ENCODE measurements at regions not wholly inside any gene's neighbourhood (a gene's known extent, or its start where the extent isn't known, plus 50 kb on each side); places are given as distances from the start of the nearest gene placed in this dataset.

- TF ChIP-seq CTCF (IDR thresholded peaks at IDR 0.05; ENCODE audit: poor library complexity, severe bottlenecking), result no peak
- no peak overlapping the region for H3K4me3 ChIP-seq (ENCODE audit: severe bottlenecking)
- H3K4me1 ChIP-seq (ENCODE audit: insufficient read depth, poor library complexity, severe bottlenecking), result peaks cover 10% of the 10 kb centered on the region
- no peaks in the 10 kb centered on the region for H3K36me3 ChIP-seq (ENCODE audit: low read depth)
- ATAC-seq (ENCODE audit: low read depth), result no peak
- no peaks in the 10 kb centered on the region for H3K9me3 ChIP-seq (ENCODE audit: severe bottlenecking)
- DNase-seq (ENCODE audit: low spot score), result no peak
- no peak overlapping the region for H3K27ac ChIP-seq (ENCODE audit: poor library complexity, severe bottlenecking)
- no peaks in the 10 kb centered on the region for H3K27me3 ChIP-seq (ENCODE audit: insufficient read depth, poor library complexity, severe bottlenecking)
These were observed 138.9 kb upstream of the MID1 start for GRCh38 chrX:10759141-10759799.

GRCh38 chrX:10761447-10761846, 141.1 kb upstream of the MID1 start:
- no peak overlapping the region for H3K27ac ChIP-seq (ENCODE audit: poor library complexity, severe bottlenecking)
- H3K4me1 ChIP-seq (ENCODE audit: insufficient read depth, poor library complexity, severe bottlenecking), result peaks cover 4% of the 10 kb centered on the region
- no peaks in the 10 kb centered on the region for H3K9me3 ChIP-seq (ENCODE audit: severe bottlenecking)
- H3K4me3 ChIP-seq (ENCODE audit: severe bottlenecking), result no peak overlapping the region
- no peaks in the 10 kb centered on the region for H3K36me3 ChIP-seq (ENCODE audit: low read depth)
- DNase-seq (ENCODE audit: low spot score) (no peak), ATAC-seq (ENCODE audit: low read depth) (no peak)
- no peaks in the 10 kb centered on the region for H3K27me3 ChIP-seq (ENCODE audit: insufficient read depth, poor library complexity, severe bottlenecking)
- TF ChIP-seq CTCF (IDR thresholded peaks at IDR 0.05; ENCODE audit: poor library complexity, severe bottlenecking), result no peak

GRCh38 chrX:10769195-10769594, 148.8 kb upstream of the MID1 start:
- no peak; the same call in 2 of the 3 replicates for ATAC-seq (ENCODE audit: low read depth)
- Histone ChIP-seq H3K36me3 (ENCODE audit: low read depth) (no peaks in the 10 kb centered on the region), H3K27me3 (ENCODE audit: insufficient read depth, poor library complexity, severe bottlenecking) (no peaks in the 10 kb centered on the region), H3K4me1 (ENCODE audit: insufficient read depth, poor library complexity, severe bottlenecking) (no peaks in the 10 kb centered on the region), H3K27ac (ENCODE audit: poor library complexity, severe bottlenecking) (no peak overlapping the region), H3K4me3 (ENCODE audit: severe bottlenecking) (no peak overlapping the region), H3K9me3 (ENCODE audit: severe bottlenecking) (no peaks in the 10 kb centered on the region)
- DNase-seq (ENCODE audit: low spot score), result no peak
- TF ChIP-seq CTCF (IDR thresholded peaks at IDR 0.05; ENCODE audit: poor library complexity, severe bottlenecking), result peak; percentile 52

GRCh38 chrX:10769696-10770619, 149.6 kb upstream of the MID1 start:
- no peaks in the 10 kb centered on the region for H3K36me3 ChIP-seq (ENCODE audit: low read depth)
- H3K27me3 ChIP-seq (ENCODE audit: insufficient read depth, poor library complexity, severe bottlenecking), result no peaks in the 10 kb centered on the region
- no peak for DNase-seq (ENCODE audit: low spot score)
- no peak overlapping the region for H3K27ac ChIP-seq (ENCODE audit: poor library complexity, severe bottlenecking)
- no peak overlapping the region for H3K4me3 ChIP-seq (ENCODE audit: severe bottlenecking)
- H3K4me1 ChIP-seq (ENCODE audit: insufficient read depth, poor library complexity, severe bottlenecking), result no peaks in the 10 kb centered on the region
- no peaks in the 10 kb centered on the region for H3K9me3 ChIP-seq (ENCODE audit: severe bottlenecking)
- ATAC-seq (ENCODE audit: low read depth), result no peak
- TF ChIP-seq CTCF (IDR thresholded peaks at IDR 0.05; ENCODE audit: poor library complexity, severe bottlenecking), result no peak
